Activated T-helper 2 cell treated with anti-CD3 and anti-CD28 coated beads, Interferon-gamma antibody, Interleukin-2, Interleukin-4, amounts not matched to agents 10 μg/mL and 5 μg/mL and 100 μg/mL, durations not matched to agents 14 hours and 24 hours and 36 hours (primary cell): ENCODE measurements at regions not wholly inside any gene's neighbourhood (a gene's known extent, or its start where the extent isn't known, plus 50 kb on each side); places are given as distances from the start of the nearest gene placed in this dataset.
"Not testable (repeated sequence)": the region's sequence is repeated elsewhere in the genome, so short reads cannot be mapped to it uniquely, and the experiment has no call there.

ENCODE experiments used
- DNase-seq: peaks from one replicate; pipeline ENCODE4 v3.0.0; 2021; ENCODE audit warnings: low spot score
- H3K27ac Mint-ChIP-seq: one replicate; pipeline ENCODE4 v1.8.0; 2021; ENCODE audit warnings: mixed read lengths
- H3K27me3 Mint-ChIP-seq: one replicate; pipeline ENCODE4 v1.8.0; 2021; ENCODE audit warnings: low read depth, mixed read lengths
- H3K36me3 Mint-ChIP-seq: one replicate; pipeline ENCODE4 v1.8.0; 2021; ENCODE audit warnings: low read depth, mixed read lengths
- H3K4me1 Mint-ChIP-seq: one replicate; pipeline ENCODE4 v1.8.0; 2021; ENCODE audit warnings: low read depth, mixed read lengths
- H3K4me3 Mint-ChIP-seq: one replicate; pipeline ENCODE4 v1.8.0; 2021; ENCODE audit warnings: low read depth, mild to moderate bottlenecking, moderate library complexity, mixed read lengths
- H3K9me3 Mint-ChIP-seq: one replicate; pipeline ENCODE4 v1.8.0; 2021; ENCODE audit warnings: mixed read lengths
- intact Hi-C: fragments of 100-400 bp; cut with micrococcal nuclease; formaldehyde crosslinking; loops from one replicate; pipeline ENCODE4 v1.15.1; 2023

- Mint-ChIP-seq H3K9me3 (no peaks in the 10 kb centered on the region), H3K27me3 (no peaks in the 10 kb centered on the region), H3K4me1 (no peaks in the 10 kb centered on the region), H3K4me3 (no peak overlapping the region), H3K36me3 (no peaks in the 10 kb centered on the region), H3K27ac (no peak overlapping the region)
- intact Hi-C loops: no loop called here
- no peak for DNase-seq
Measured at GRCh38 chr1:29408831-29409605, 172.7 kb downstream of the PTPRU start.

GRCh38 chr1:29406814-29407213, 170.5 kb downstream of the PTPRU start:
- H3K27ac Mint-ChIP-seq: no peak overlapping the region
- no peaks in the 10 kb centered on the region for H3K9me3 Mint-ChIP-seq
- H3K4me3 Mint-ChIP-seq: no peak overlapping the region
- DNase-seq: no peak
- H3K4me1 Mint-ChIP-seq: no peaks in the 10 kb centered on the region
- H3K36me3 Mint-ChIP-seq: no peaks in the 10 kb centered on the region
- no peaks in the 10 kb centered on the region for H3K27me3 Mint-ChIP-seq
- intact Hi-C loops: no loop called here

- H3K27ac Mint-ChIP-seq, H3K36me3 Mint-ChIP-seq, DNase-seq, H3K4me1 Mint-ChIP-seq, H3K27me3 Mint-ChIP-seq, H3K9me3 Mint-ChIP-seq, intact Hi-C loops, H3K4me3 Mint-ChIP-seq: not testable (repeated sequence)
Measured at GRCh38 chr1:29400203-29400602, 163.9 kb downstream of the PTPRU start.

GRCh38 chr1:29399465-29399864, 163.1 kb downstream of the PTPRU start:
- no peaks in the 10 kb centered on the region for H3K27me3 Mint-ChIP-seq
- H3K4me1 Mint-ChIP-seq: no peaks in the 10 kb centered on the region
- no peak for DNase-seq
- no peak overlapping the region for H3K27ac Mint-ChIP-seq
- intact Hi-C loops: no loop called here
- no peak overlapping the region for H3K4me3 Mint-ChIP-seq
- H3K36me3 Mint-ChIP-seq: no peaks in the 10 kb centered on the region
- no peaks in the 10 kb centered on the region for H3K9me3 Mint-ChIP-seq

- no peaks in the 10 kb centered on the region for H3K4me1 Mint-ChIP-seq
- H3K27ac Mint-ChIP-seq: no peak overlapping the region
- DNase-seq: no peak
Measured at GRCh38 chr1:29398431-29398830, 162.1 kb downstream of the PTPRU start.

GRCh38 chr1:29397981-29398380, 161.7 kb downstream of the PTPRU start:
- no peaks in the 10 kb centered on the region for H3K27me3 Mint-ChIP-seq

More at GRCh38 chr1:29398431-29398830, 162.1 kb downstream of the PTPRU start:
- H3K36me3 Mint-ChIP-seq: no peaks in the 10 kb centered on the region
- no peaks in the 10 kb centered on the region for H3K9me3 Mint-ChIP-seq
- no peak overlapping the region for H3K4me3 Mint-ChIP-seq
- intact Hi-C loops: no loop called here
- no peaks in the 10 kb centered on the region for H3K27me3 Mint-ChIP-seq

GRCh38 chr1:29397256-29397590, 160.9 kb downstream of the PTPRU start:
- no peaks in the 10 kb centered on the region for H3K4me1 Mint-ChIP-seq
- H3K36me3 Mint-ChIP-seq: no peaks in the 10 kb centered on the region
- no peak for DNase-seq
- intact Hi-C loops: no loop called here
- no peaks in the 10 kb centered on the region for H3K27me3 Mint-ChIP-seq
- no peak overlapping the region for H3K27ac Mint-ChIP-seq
- no peak overlapping the region for H3K4me3 Mint-ChIP-seq
- no peaks in the 10 kb centered on the region for H3K9me3 Mint-ChIP-seq

More at GRCh38 chr1:29397981-29398380, 161.7 kb downstream of the PTPRU start:
- no peaks in the 10 kb centered on the region for H3K4me1 Mint-ChIP-seq
- intact Hi-C loops: no loop called here
- no peaks in the 10 kb centered on the region for H3K36me3 Mint-ChIP-seq
- no peak for DNase-seq
- no peak overlapping the region for H3K4me3 Mint-ChIP-seq
- no peaks in the 10 kb centered on the region for H3K9me3 Mint-ChIP-seq
- no peak overlapping the region for H3K27ac Mint-ChIP-seq

- no peak for DNase-seq
- Mint-ChIP-seq H3K36me3 (no peaks in the 10 kb centered on the region), H3K27me3 (no peaks in the 10 kb centered on the region), H3K27ac (no peak overlapping the region), H3K4me3 (no peak overlapping the region), H3K4me1 (no peaks in the 10 kb centered on the region), H3K9me3 (no peaks in the 10 kb centered on the region)
- intact Hi-C loops: no loop called here
Measured at GRCh38 chr1:29396438-29397255, 160.3 kb downstream of the PTPRU start.

GRCh38 chr1:29395736-29396437, 159.6 kb downstream of the PTPRU start:
- H3K9me3 Mint-ChIP-seq: no peaks in the 10 kb centered on the region
- no peak overlapping the region for H3K27ac Mint-ChIP-seq
- H3K27me3 Mint-ChIP-seq: no peaks in the 10 kb centered on the region
- no peak overlapping the region for H3K4me3 Mint-ChIP-seq
- H3K36me3 Mint-ChIP-seq: no peaks in the 10 kb centered on the region
- intact Hi-C loops: no loop called here
- H3K4me1 Mint-ChIP-seq: no peaks in the 10 kb centered on the region
- no peak for DNase-seq

- no peaks in the 10 kb centered on the region for H3K4me1 Mint-ChIP-seq
- no peaks in the 10 kb centered on the region for H3K9me3 Mint-ChIP-seq
- intact Hi-C loops: no loop called here
- no peaks in the 10 kb centered on the region for H3K36me3 Mint-ChIP-seq
- DNase-seq: no peak
- no peak overlapping the region for H3K27ac Mint-ChIP-seq
- no peaks in the 10 kb centered on the region for H3K27me3 Mint-ChIP-seq
- H3K4me3 Mint-ChIP-seq: no peak overlapping the region
Measured at GRCh38 chr1:29394521-29395225, 158.4 kb downstream of the PTPRU start.

- Mint-ChIP-seq H3K27me3 (no peaks in the 10 kb centered on the region), H3K27ac (no peak overlapping the region), H3K4me1 (no peaks in the 10 kb centered on the region), H3K36me3 (no peaks in the 10 kb centered on the region), H3K4me3 (no peak overlapping the region), H3K9me3 (no peaks in the 10 kb centered on the region)
- DNase-seq: no peak
- intact Hi-C loops: no loop called here
Measured at GRCh38 chr1:29393451-29393826, 157.1 kb downstream of the PTPRU start.

- no peaks in the 10 kb centered on the region for H3K9me3 Mint-ChIP-seq
- intact Hi-C loops: no loop called here
- no peak for DNase-seq
- H3K27ac Mint-ChIP-seq: no peak overlapping the region
- no peaks in the 10 kb centered on the region for H3K36me3 Mint-ChIP-seq
- H3K4me3 Mint-ChIP-seq: no peak overlapping the region
- peaks cover 4% of the 10 kb centered on the region for H3K27me3 Mint-ChIP-seq
- no peaks in the 10 kb centered on the region for H3K4me1 Mint-ChIP-seq
Measured at GRCh38 chr1:29392486-29393450, 156.4 kb downstream of the PTPRU start.
